Mesendoderm (in vitro differentiated cells): ENCODE measurements at regions not wholly inside any gene's neighbourhood (a gene's known extent, or its start where the extent isn't known, plus 50 kb on each side); places are given as distances from the start of the nearest gene placed in this dataset.

ENCODE experiments used
- DNase-seq: peaks from one replicate; pipeline ENCODE4 v3.0.0; 2013
- H2AK5ac ChIP-seq: 2 replicates; pipeline ENCODE4 v1.6.1; 2013; ENCODE audit warnings: low read length, inconsistent platforms
- H2BK120ac ChIP-seq: 2 replicates; pipeline ENCODE4 v1.6.1; 2013; ENCODE audit warnings: low read depth, mild to moderate bottlenecking, low read length, moderate library complexity, mixed read lengths
- H2BK15ac ChIP-seq: replicated peaks from 2 replicates; pipeline ENCODE4 v1.6.1; 2013; ENCODE audit warnings: low read depth, mild to moderate bottlenecking, moderate library complexity
- H2BK5ac ChIP-seq: 2 replicates; pipeline ENCODE4 v1.6.1; 2013; ENCODE audit warnings: low read length, inconsistent platforms
- H3K18ac ChIP-seq: 2 replicates; pipeline ENCODE4 v1.6.1; 2013; ENCODE audit warnings: mild to moderate bottlenecking, low read length, mixed read lengths
- H3K23ac ChIP-seq: one replicate; pipeline ENCODE4 v1.6.1; 2013; ENCODE audit warnings: low read length
- H3K27ac ChIP-seq: 2 replicates; pipeline ENCODE4 v1.5.1; 2013; ENCODE audit warnings: low read depth, mild to moderate bottlenecking, inconsistent platforms, low read length, moderate library complexity
- H3K27me3 ChIP-seq: 2 replicates; pipeline ENCODE4 v1.6.1; 2013; ENCODE audit warnings: low read length, control low read depth, mild to moderate bottlenecking, inconsistent platforms; ENCODE audit not compliant: insufficient read depth, poor library complexity
- H3K36me3 ChIP-seq: 2 replicates; pipeline ENCODE4 v1.6.1; 2013; ENCODE audit warnings: low read length, inconsistent platforms; ENCODE audit not compliant: control insufficient read depth, insufficient read depth
- H3K4ac ChIP-seq: one replicate; pipeline ENCODE4 v1.6.1; 2013; ENCODE audit warnings: low read depth, mild to moderate bottlenecking, low read length, moderate library complexity
- H3K4me1 ChIP-seq: 2 replicates; pipeline ENCODE4 v1.6.1; 2013; ENCODE audit warnings: low read depth, low read length, inconsistent platforms; ENCODE audit not compliant: control insufficient read depth
- H3K4me2 ChIP-seq: 2 replicates; pipeline ENCODE4 v1.6.1; 2013; ENCODE audit warnings: low read length
- H3K4me3 ChIP-seq: 2 replicates; pipeline ENCODE4 v1.5.1; 2013; ENCODE audit warnings: mild to moderate bottlenecking, low read length
- H3K56ac ChIP-seq: one replicate; pipeline ENCODE4 v1.6.1; 2013; ENCODE audit warnings: low read length
- H3K79me1 ChIP-seq: 2 replicates; pipeline ENCODE4 v1.6.1; 2013; ENCODE audit warnings: low read length, inconsistent platforms
- H3K79me2 ChIP-seq: 2 replicates; pipeline ENCODE4 v1.6.1; 2013; ENCODE audit warnings: mild to moderate bottlenecking, low read length; ENCODE audit not compliant: control insufficient read depth, insufficient read depth
- H3K9ac ChIP-seq: 2 replicates; pipeline ENCODE4 v1.6.1; 2013; ENCODE audit warnings: low read length, inconsistent platforms
- H4K5ac ChIP-seq: one replicate; pipeline ENCODE4 v1.6.1; 2013; ENCODE audit warnings: low read length
- H4K8ac ChIP-seq: one replicate; pipeline ENCODE4 v1.6.1; 2013; ENCODE audit warnings: low read depth, mild to moderate bottlenecking, control low read depth, low read length, moderate library complexity
- WGBS: extraction: QIAGEN DNeasy Blood & Tissue Kit; methylation state at CpG from one replicate; pipeline ENCODE4 v1.1.7; 2013; ENCODE audit warnings: low lambda C conversion rate, missing lambda C conversion rate; ENCODE audit not compliant: insufficient coverage; ENCODE audit errors: extremely low coverage; 5-methylcytosine and 5-hydroxymethylcytosine counted together

GRCh38 chr7:19307554-19307953 lies 162.3 kb upstream of the FERD3L start:
- Histone ChIP-seq H3K23ac (no peak overlapping the region), H2BK15ac (no peak overlapping the region), H3K4me3 (no peak overlapping the region), H3K79me1 (no peaks in the 10 kb centered on the region), H4K5ac (no peak overlapping the region), H3K36me3 (no peaks in the 10 kb centered on the region), H2BK5ac (no peak overlapping the region), H3K79me2 (no peaks in the 10 kb centered on the region), H3K56ac (no peak overlapping the region), H3K18ac (no peak overlapping the region), H2AK5ac (no peak overlapping the region), H3K4ac (no peak overlapping the region), H4K8ac (no peak overlapping the region), H3K4me1 (peaks cover 2% of the 10 kb centered on the region), H2BK120ac (no peak overlapping the region), H3K9ac (no peak overlapping the region), H3K27me3 (no peaks in the 10 kb centered on the region), H3K4me2 (no peak overlapping the region), H3K27ac (no peak overlapping the region)
- WGBS: no CpG with 5 or more reads among the region's 4 CpGs
- no peak for DNase-seq

- H2BK120ac ChIP-seq: no peak overlapping the region
- no peak overlapping the region for H2AK5ac ChIP-seq
- no peak overlapping the region for H2BK15ac ChIP-seq
- no peak overlapping the region for H3K4me2 ChIP-seq
- DNase-seq: no peak
- no peak overlapping the region for H3K4me3 ChIP-seq
- no peaks in the 10 kb centered on the region for H3K36me3 ChIP-seq
- no peak overlapping the region for H4K8ac ChIP-seq
- no peak overlapping the region for H2BK5ac ChIP-seq
- H3K4ac ChIP-seq: no peak overlapping the region
- no peak overlapping the region for H3K56ac ChIP-seq
- H3K18ac ChIP-seq: no peak overlapping the region
- no peaks in the 10 kb centered on the region for H3K79me1 ChIP-seq
- H3K23ac ChIP-seq: no peak overlapping the region
- H3K27me3 ChIP-seq: no peaks in the 10 kb centered on the region
- H3K9ac ChIP-seq: no peak overlapping the region
- H3K4me1 ChIP-seq: peaks cover 2% of the 10 kb centered on the region
- no peaks in the 10 kb centered on the region for H3K79me2 ChIP-seq
- H4K5ac ChIP-seq: no peak overlapping the region
- H3K27ac ChIP-seq: no peak overlapping the region
- no CpG with 5 or more reads among the region's 2 CpGs for WGBS
Observed at GRCh38 chr7:19305698-19306097, 160.5 kb upstream of the FERD3L start.

GRCh38 chr7:19304086-19304485 lies 158.9 kb upstream of the FERD3L start:
- H3K79me1 ChIP-seq: no peaks in the 10 kb centered on the region
- no peak overlapping the region for H2BK5ac ChIP-seq
- no peak overlapping the region for H4K8ac ChIP-seq
- no peak overlapping the region for H2BK15ac ChIP-seq
- H3K4me2 ChIP-seq: no peak overlapping the region
- H3K4ac ChIP-seq: no peak overlapping the region
- H4K5ac ChIP-seq: no peak overlapping the region
- no peak overlapping the region for H3K4me3 ChIP-seq
- no peak overlapping the region for H3K23ac ChIP-seq
- H3K9ac ChIP-seq: no peak overlapping the region
- no peak overlapping the region for H2AK5ac ChIP-seq
- no peak overlapping the region for H3K18ac ChIP-seq
- H3K27me3 ChIP-seq: no peaks in the 10 kb centered on the region
- no peaks in the 10 kb centered on the region for H3K79me2 ChIP-seq
- H2BK120ac ChIP-seq: no peak overlapping the region
- no peak overlapping the region for H3K27ac ChIP-seq
- peaks cover 2% of the 10 kb centered on the region for H3K4me1 ChIP-seq
- no CpG with 5 or more reads among the region's 4 CpGs for WGBS
- no peak overlapping the region for H3K56ac ChIP-seq
- no peaks in the 10 kb centered on the region for H3K36me3 ChIP-seq
- DNase-seq: no peak

GRCh38 chr7:19302731-19303130 lies 157.5 kb upstream of the FERD3L start:
- no CpG with 5 or more reads among the region's 1 CpG for WGBS
- Histone ChIP-seq H2BK120ac (no peak overlapping the region), H3K4me1 (peaks cover 2% of the 10 kb centered on the region), H3K4me3 (no peak overlapping the region), H3K27ac (no peak overlapping the region), H4K8ac (no peak overlapping the region), H3K18ac (no peak overlapping the region), H3K4ac (no peak overlapping the region), H3K27me3 (no peaks in the 10 kb centered on the region), H3K79me1 (no peaks in the 10 kb centered on the region), H3K56ac (no peak overlapping the region), H2BK15ac (no peak overlapping the region), H3K4me2 (no peak overlapping the region), H2AK5ac (no peak overlapping the region), H3K23ac (no peak overlapping the region), H4K5ac (no peak overlapping the region), H3K36me3 (no peaks in the 10 kb centered on the region), H3K79me2 (no peaks in the 10 kb centered on the region), H3K9ac (no peak overlapping the region), H2BK5ac (no peak overlapping the region)
- DNase-seq: no peak

GRCh38 chr7:19296617-19297016 lies 151.4 kb upstream of the FERD3L start:
- no peak overlapping the region for H2AK5ac ChIP-seq
- H3K4me3 ChIP-seq: no peak overlapping the region
- H4K5ac ChIP-seq: no peak overlapping the region
- H3K56ac ChIP-seq: no peak overlapping the region
- WGBS: no CpG with 5 or more reads among the region's 2 CpGs
- no peak overlapping the region for H3K4ac ChIP-seq
- no peak overlapping the region for H4K8ac ChIP-seq
- H3K79me2 ChIP-seq: no peaks in the 10 kb centered on the region
- DNase-seq: no peak
- H3K4me2 ChIP-seq: no peak overlapping the region
- H2BK5ac ChIP-seq: no peak overlapping the region
- no peaks in the 10 kb centered on the region for H3K79me1 ChIP-seq
- H3K23ac ChIP-seq: peak overlapping the region; percentile 34
- no peak overlapping the region for H3K27ac ChIP-seq
- H2BK120ac ChIP-seq: no peak overlapping the region
- H2BK15ac ChIP-seq: no peak overlapping the region
- H3K36me3 ChIP-seq: no peaks in the 10 kb centered on the region
- no peak overlapping the region for H3K9ac ChIP-seq
- H3K4me1 ChIP-seq: no peaks in the 10 kb centered on the region
- no peaks in the 10 kb centered on the region for H3K27me3 ChIP-seq
- no peak overlapping the region for H3K18ac ChIP-seq

- Histone ChIP-seq H3K36me3 (no peaks in the 10 kb centered on the region), H3K27ac (no peak overlapping the region)
Observed at GRCh38 chr7:19295376-19295775, 150.2 kb upstream of the FERD3L start.

More at GRCh38 chr7:19295376-19295775, 150.2 kb upstream of the FERD3L start:
- Histone ChIP-seq H4K8ac (no peak overlapping the region), H3K79me1 (no peaks in the 10 kb centered on the region), H3K4me3 (no peak overlapping the region), H2BK120ac (no peak overlapping the region), H3K79me2 (no peaks in the 10 kb centered on the region), H3K4ac (no peak overlapping the region), H3K4me2 (no peak overlapping the region), H2BK15ac (no peak overlapping the region), H3K4me1 (no peaks in the 10 kb centered on the region), H2AK5ac (no peak overlapping the region), H3K27me3 (no peaks in the 10 kb centered on the region), H3K18ac (no peak overlapping the region), H3K56ac (no peak overlapping the region), H3K9ac (no peak overlapping the region), H4K5ac (no peak overlapping the region), H3K23ac (no peak overlapping the region), H2BK5ac (no peak overlapping the region)
- no CpG with 5 or more reads among the region's 5 CpGs for WGBS
- no peak for DNase-seq
